GM12878 (cell line): ENCODE measurements at regions not wholly inside any gene's neighbourhood (a gene's known extent, or its start where the extent isn't known, plus 50 kb on each side); places are given as distances from the start of the nearest gene placed in this dataset.

ENCODE experiments used
- CTCF ChIP-seq, 3 experiments: IDR thresholded peaks in 2 of 3; conservative IDR thresholded peaks in 1 of 3; 2 replicates each; pipeline ENCODE4 v1.5.1; 2011; ENCODE audit warnings: low read depth in 3 of 3, low read length in 3 of 3, mild to moderate bottlenecking in 3 of 3, control low read depth in 2 of 3, moderate library complexity in 2 of 3, inconsistent platforms in 1 of 3, mixed read lengths in 1 of 3; ENCODE audit not compliant: control insufficient read depth in 2 of 3, insufficient read depth in 1 of 3; ENCODE audit errors: extremely low read depth in 1 of 3
- FOXK2 ChIP-seq: fragments of 450-650 bp; IDR thresholded peaks from 2 replicates; pipeline ENCODE4 v1.6.1; 2017; ENCODE audit warnings: mild to moderate bottlenecking, moderate library complexity
- FOXM1 ChIP-seq: IDR thresholded peaks from 2 replicates; pipeline ENCODE4 v1.6.1; 2012; ENCODE audit warnings: low read depth, mild to moderate bottlenecking, inconsistent platforms, low read length, moderate library complexity
- POLR2AphosphoS5 ChIP-seq: IDR thresholded peaks from 2 replicates; pipeline ENCODE4 v1.6.1; 2011; ENCODE audit warnings: mild to moderate bottlenecking, low read length, inconsistent platforms
- TF ChIP-seq, protein P1 (sequence below): IDR thresholded peaks from 2 replicates; pipeline ENCODE4 v1.6.1; 2012; ENCODE audit warnings: low read depth, low read length, improper control_type of control experiment
- TF ChIP-seq, protein P2 (sequence below): IDR thresholded peaks from 2 replicates; pipeline ENCODE4 v1.6.1; 2012; ENCODE audit warnings: low read length, inconsistent platforms

GRCh38 chr1:80910426-80910825, 890.3 kb upstream of the ADGRL2 start:
- TF ChIP-seq FOXK2: no peak
- no peak for TF ChIP-seq CTCF (IDR thresholded peaks at IDR 0.05 in 2 of 3, conservative IDR thresholded peaks at IDR 0.05 in 1 of 3; ENCODE audit: control insufficient read depth in 2 of 3, extremely low read depth in 1 of 3, insufficient read depth in 1 of 3, low read depth in 3 of 3, low read length in 3 of 3)
- TF ChIP-seq, protein P1, sequence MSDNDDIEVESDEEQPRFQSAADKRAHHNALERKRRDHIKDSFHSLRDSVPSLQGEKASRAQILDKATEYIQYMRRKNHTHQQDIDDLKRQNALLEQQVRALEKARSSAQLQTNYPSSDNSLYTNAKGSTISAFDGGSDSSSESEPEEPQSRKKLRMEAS: no peak
- TF ChIP-seq POLR2AphosphoS5: no peak
- TF ChIP-seq FOXM1: no peak
- TF ChIP-seq, protein P2, sequence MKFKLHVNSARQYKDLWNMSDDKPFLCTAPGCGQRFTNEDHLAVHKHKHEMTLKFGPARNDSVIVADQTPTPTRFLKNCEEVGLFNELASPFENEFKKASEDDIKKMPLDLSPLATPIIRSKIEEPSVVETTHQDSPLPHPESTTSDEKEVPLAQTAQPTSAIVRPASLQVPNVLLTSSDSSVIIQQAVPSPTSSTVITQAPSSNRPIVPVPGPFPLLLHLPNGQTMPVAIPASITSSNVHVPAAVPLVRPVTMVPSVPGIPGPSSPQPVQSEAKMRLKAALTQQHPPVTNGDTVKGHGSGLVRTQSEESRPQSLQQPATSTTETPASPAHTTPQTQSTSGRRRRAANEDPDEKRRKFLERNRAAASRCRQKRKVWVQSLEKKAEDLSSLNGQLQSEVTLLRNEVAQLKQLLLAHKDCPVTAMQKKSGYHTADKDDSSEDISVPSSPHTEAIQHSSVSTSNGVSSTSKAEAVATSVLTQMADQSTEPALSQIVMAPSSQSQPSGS: no peak
